IPS DF 4.7 (cell line): ENCODE measurements at regions not wholly inside any gene's neighbourhood (a gene's known extent, or its start where the extent isn't known, plus 50 kb on each side); places are given as distances from the start of the nearest gene placed in this dataset.

ENCODE experiments used
- DNase-seq: peaks from one replicate; pipeline ENCODE4 v3.0.0-alpha.2; 2013; ENCODE audit warnings: low spot score; ENCODE audit errors: extremely low read depth

DNA sequence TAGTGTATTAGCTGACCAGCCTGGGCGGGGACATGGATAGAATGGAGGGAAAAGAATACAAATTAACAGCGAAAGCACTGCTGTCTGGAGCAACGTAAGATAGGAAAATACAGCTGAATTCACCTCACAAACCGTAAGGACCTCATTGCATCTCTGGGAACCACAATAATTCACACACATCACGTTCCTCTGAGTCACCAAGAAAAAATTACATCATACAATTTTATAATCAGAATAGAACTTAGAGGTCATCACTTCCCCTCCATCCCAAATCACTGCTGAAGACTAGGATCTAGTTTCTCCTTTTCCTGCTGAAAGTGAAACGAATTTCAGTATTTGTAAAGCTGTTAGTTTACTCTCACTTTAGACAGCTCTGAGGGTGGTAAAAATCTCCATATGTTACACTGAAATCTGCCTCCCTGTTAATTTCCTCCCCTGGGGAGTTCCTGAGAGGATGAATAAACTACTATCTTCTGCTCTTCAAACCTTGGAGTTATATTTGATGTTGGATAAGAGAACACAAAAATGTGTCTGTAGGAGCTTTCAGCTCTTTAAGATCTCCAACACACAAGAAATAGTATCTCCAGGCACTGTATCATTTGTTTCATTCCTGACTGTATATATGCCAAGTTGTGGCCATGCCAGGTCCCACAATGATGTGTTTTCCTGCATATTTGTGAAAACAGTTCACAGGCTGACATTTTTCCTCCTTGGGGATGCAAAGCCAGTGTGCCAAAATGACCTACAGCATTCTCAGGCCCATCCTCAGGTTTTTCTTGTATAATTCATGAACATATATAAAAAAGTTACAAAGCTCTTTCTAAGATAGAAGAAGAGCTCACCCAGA, 63.8 kb upstream of the SSTR1 start:
- no peak for DNase-seq

DNA sequence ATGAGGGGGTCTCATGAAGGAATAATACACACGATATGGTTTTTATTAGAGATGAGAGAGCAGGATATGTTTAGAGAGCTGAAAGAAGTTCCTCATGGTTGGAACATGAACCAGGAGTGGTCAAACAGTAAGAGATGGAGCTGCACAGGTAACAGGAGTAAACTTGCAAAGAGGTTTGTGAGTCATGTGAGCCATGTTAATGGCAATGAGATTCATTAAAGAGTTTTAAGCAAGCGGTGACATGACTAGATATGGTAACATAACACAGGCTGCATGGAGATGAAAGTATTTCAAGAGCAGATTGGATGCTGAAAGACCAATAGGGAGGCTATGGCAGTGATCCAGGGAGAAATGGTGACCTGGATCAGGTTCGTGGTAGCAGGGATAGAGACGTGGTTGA, 62.6 kb upstream of the SSTR1 start:
- no peak for DNase-seq

DNA sequence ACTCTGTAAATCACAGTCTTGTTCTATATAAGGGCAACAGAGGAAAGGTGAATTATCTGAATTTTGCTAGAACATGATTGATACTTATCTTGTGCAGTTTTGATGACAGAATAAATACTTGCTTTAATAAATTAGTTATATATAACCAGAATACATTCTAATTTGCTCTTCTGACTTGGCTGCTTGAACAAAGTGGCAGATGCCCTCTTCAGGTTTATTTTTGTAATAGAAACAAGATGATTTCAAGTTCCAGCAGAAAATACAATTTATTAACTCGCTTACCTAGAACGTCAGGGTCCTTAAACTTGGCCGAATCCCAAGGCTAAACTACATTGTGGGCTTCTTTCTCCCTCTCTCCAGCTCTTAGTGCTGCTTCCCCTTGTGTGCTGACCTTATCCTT, 57.6 kb upstream of the SSTR1 start:
- no peak for DNase-seq
